Activated naive CD4-positive, alpha-beta T cell treated with anti-CD3 and anti-CD28 coated beads, Interleukin-2, amount 10 ng/mL, durations not matched to agents 7 days and 5 days (primary cell): ENCODE measurements at regions not wholly inside any gene's neighbourhood (a gene's known extent, or its start where the extent isn't known, plus 50 kb on each side); places are given as distances from the start of the nearest gene placed in this dataset.

Experiments
- CTCF ChIA-PET: fragments of 350-600 bp; sonication (Branson Sonifier 250); formaldehyde crosslinking; loops from one replicate; lab custom pipeline; 2021; ENCODE audit warnings: antibody characterized with exemption; lab: Charles Lee
- DNase-seq: peaks from one replicate; pipeline ENCODE4 v3.0.0-alpha.2; 2020
- H3K27ac Mint-ChIP-seq: one replicate; pipeline ENCODE4 v1.8.0; 2021; ENCODE audit warnings: mild to moderate bottlenecking, moderate library complexity, mixed read lengths
- H3K27me3 Mint-ChIP-seq: one replicate; pipeline ENCODE4 v1.8.0; 2021; ENCODE audit warnings: mild to moderate bottlenecking, mixed read lengths
- H3K36me3 Mint-ChIP-seq: one replicate; pipeline ENCODE4 v1.8.0; 2021; ENCODE audit warnings: mixed read lengths
- H3K4me1 Mint-ChIP-seq: one replicate; pipeline ENCODE4 v1.8.0; 2021; ENCODE audit warnings: mixed read lengths
- H3K4me3 Mint-ChIP-seq: one replicate; pipeline ENCODE4 v1.8.0; 2021; ENCODE audit warnings: mild to moderate bottlenecking, moderate library complexity, mixed read lengths
- H3K9me3 Mint-ChIP-seq: one replicate; pipeline ENCODE4 v1.8.0; 2021; ENCODE audit warnings: mixed read lengths

- Mint-ChIP-seq H3K27ac (no peak overlapping the region), H3K4me3 (no peak overlapping the region), H3K27me3 (no peaks in the 10 kb centered on the region), H3K9me3 (no peaks in the 10 kb centered on the region), H3K36me3 (no peaks in the 10 kb centered on the region), H3K4me1 (no peaks in the 10 kb centered on the region)
- DNase-seq, result no peak
- CTCF ChIA-PET, result no interaction called here
These were observed 179.1 kb downstream of the KITLG start for GRCh38 chr12:88401155-88401554.

GRCh38 chr12:88406905-88407304, 173.4 kb downstream of the KITLG start:
- DNase-seq, result no peak
- H3K4me1 Mint-ChIP-seq, result no peaks in the 10 kb centered on the region
- no peaks in the 10 kb centered on the region for H3K27me3 Mint-ChIP-seq
- H3K27ac Mint-ChIP-seq, result no peak overlapping the region
- H3K4me3 Mint-ChIP-seq, result no peak overlapping the region
- CTCF ChIA-PET, result no interaction called here
- no peaks in the 10 kb centered on the region for H3K9me3 Mint-ChIP-seq
- H3K36me3 Mint-ChIP-seq, result no peaks in the 10 kb centered on the region

- H3K27ac Mint-ChIP-seq, result no peak overlapping the region
- no peak overlapping the region for H3K4me3 Mint-ChIP-seq
- H3K36me3 Mint-ChIP-seq, result no peaks in the 10 kb centered on the region
- H3K9me3 Mint-ChIP-seq, result no peaks in the 10 kb centered on the region
- CTCF ChIA-PET, result no interaction called here
- H3K27me3 Mint-ChIP-seq, result no peaks in the 10 kb centered on the region
- no peaks in the 10 kb centered on the region for H3K4me1 Mint-ChIP-seq
- no peak for DNase-seq
These were observed 171.4 kb downstream of the KITLG start for GRCh38 chr12:88408823-88409222.

GRCh38 chr12:88409257-88409656, 171.0 kb downstream of the KITLG start:
- CTCF ChIA-PET, result no interaction called here
- H3K4me3 Mint-ChIP-seq, result no peak overlapping the region
- no peaks in the 10 kb centered on the region for H3K9me3 Mint-ChIP-seq
- no peaks in the 10 kb centered on the region for H3K36me3 Mint-ChIP-seq
- H3K4me1 Mint-ChIP-seq, result no peaks in the 10 kb centered on the region
- H3K27ac Mint-ChIP-seq, result no peak overlapping the region
- DNase-seq, result no peak
- H3K27me3 Mint-ChIP-seq, result no peaks in the 10 kb centered on the region

- DNase-seq, result no peak
- CTCF ChIA-PET, result no interaction called here
- Mint-ChIP-seq H3K27me3 (no peaks in the 10 kb centered on the region), H3K36me3 (no peaks in the 10 kb centered on the region), H3K9me3 (no peaks in the 10 kb centered on the region), H3K4me1 (no peaks in the 10 kb centered on the region), H3K27ac (no peak overlapping the region), H3K4me3 (no peak overlapping the region)
These were observed 168.6 kb downstream of the KITLG start for GRCh38 chr12:88411689-88412088.

- H3K36me3 Mint-ChIP-seq, result no peaks in the 10 kb centered on the region
- CTCF ChIA-PET, result no interaction called here
- H3K27ac Mint-ChIP-seq, result no peak overlapping the region
- H3K9me3 Mint-ChIP-seq, result no peaks in the 10 kb centered on the region
- no peak for DNase-seq
- no peaks in the 10 kb centered on the region for H3K27me3 Mint-ChIP-seq
- H3K4me1 Mint-ChIP-seq, result no peaks in the 10 kb centered on the region
- H3K4me3 Mint-ChIP-seq, result no peak overlapping the region
These were observed 166.6 kb downstream of the KITLG start for GRCh38 chr12:88413646-88414045.

- no peak overlapping the region for H3K4me3 Mint-ChIP-seq
- H3K9me3 Mint-ChIP-seq, result no peaks in the 10 kb centered on the region
- no peaks in the 10 kb centered on the region for H3K27me3 Mint-ChIP-seq
- CTCF ChIA-PET, result no interaction called here
- H3K4me1 Mint-ChIP-seq, result no peaks in the 10 kb centered on the region
- no peaks in the 10 kb centered on the region for H3K36me3 Mint-ChIP-seq
- no peak overlapping the region for H3K27ac Mint-ChIP-seq
- DNase-seq, result no peak
These were observed 164.1 kb downstream of the KITLG start for GRCh38 chr12:88416155-88416554.

- H3K4me3 Mint-ChIP-seq, result no peak overlapping the region
- H3K27ac Mint-ChIP-seq, result no peak overlapping the region
- no peaks in the 10 kb centered on the region for H3K27me3 Mint-ChIP-seq
- no peaks in the 10 kb centered on the region for H3K4me1 Mint-ChIP-seq
- no peaks in the 10 kb centered on the region for H3K36me3 Mint-ChIP-seq
- no peaks in the 10 kb centered on the region for H3K9me3 Mint-ChIP-seq
- CTCF ChIA-PET, result no interaction called here
- DNase-seq, result no peak
These were observed 163.5 kb downstream of the KITLG start for GRCh38 chr12:88416786-88417185.

GRCh38 chr12:88417531-88417930, 162.7 kb downstream of the KITLG start:
- no peak overlapping the region for H3K27ac Mint-ChIP-seq
- no peaks in the 10 kb centered on the region for H3K36me3 Mint-ChIP-seq
- no peaks in the 10 kb centered on the region for H3K9me3 Mint-ChIP-seq
- DNase-seq, result no peak
- no peak overlapping the region for H3K4me3 Mint-ChIP-seq
- no peaks in the 10 kb centered on the region for H3K4me1 Mint-ChIP-seq
- CTCF ChIA-PET, result no interaction called here
- no peaks in the 10 kb centered on the region for H3K27me3 Mint-ChIP-seq

- Mint-ChIP-seq H3K4me1 (no peaks in the 10 kb centered on the region), H3K4me3 (no peak overlapping the region)
These were observed 161.3 kb downstream of the KITLG start for GRCh38 chr12:88418856-88419497.

GRCh38 chr12:88419794-88420193, 160.5 kb downstream of the KITLG start:
- Mint-ChIP-seq H3K4me1 (no peaks in the 10 kb centered on the region), H3K9me3 (no peaks in the 10 kb centered on the region), H3K36me3 (no peaks in the 10 kb centered on the region), H3K27ac (no peak overlapping the region), H3K27me3 (no peaks in the 10 kb centered on the region), H3K4me3 (no peak overlapping the region)
- CTCF ChIA-PET, result no interaction called here
- DNase-seq, result no peak

More at GRCh38 chr12:88418856-88419497, 161.3 kb downstream of the KITLG start:
- Mint-ChIP-seq H3K9me3 (no peaks in the 10 kb centered on the region), H3K36me3 (no peaks in the 10 kb centered on the region), H3K27me3 (no peaks in the 10 kb centered on the region), H3K27ac (no peak overlapping the region)
- no peak for DNase-seq
- CTCF ChIA-PET, result no interaction called here

- H3K27me3 Mint-ChIP-seq, result no peaks in the 10 kb centered on the region
- H3K36me3 Mint-ChIP-seq, result no peaks in the 10 kb centered on the region
- no peaks in the 10 kb centered on the region for H3K4me1 Mint-ChIP-seq
- H3K9me3 Mint-ChIP-seq, result no peaks in the 10 kb centered on the region
- CTCF ChIA-PET, result no interaction called here
- no peak overlapping the region for H3K4me3 Mint-ChIP-seq
- H3K27ac Mint-ChIP-seq, result no peak overlapping the region
- no peak for DNase-seq
These were observed 159.8 kb downstream of the KITLG start for GRCh38 chr12:88420457-88420856.

GRCh38 chr12:88424791-88425730, 155.2 kb downstream of the KITLG start:
- CTCF ChIA-PET, result no interaction called here
- no peaks in the 10 kb centered on the region for H3K9me3 Mint-ChIP-seq
- no peak for DNase-seq
- H3K4me3 Mint-ChIP-seq, result no peak overlapping the region
- no peaks in the 10 kb centered on the region for H3K4me1 Mint-ChIP-seq
- no peaks in the 10 kb centered on the region for H3K36me3 Mint-ChIP-seq
- H3K27ac Mint-ChIP-seq, result no peak overlapping the region
- H3K27me3 Mint-ChIP-seq, result no peaks in the 10 kb centered on the region

GRCh38 chr12:88428350-88428749, 151.9 kb downstream of the KITLG start:
- Mint-ChIP-seq H3K36me3 (no peaks in the 10 kb centered on the region), H3K27ac (no peak overlapping the region), H3K9me3 (no peaks in the 10 kb centered on the region), H3K27me3 (no peaks in the 10 kb centered on the region), H3K4me3 (no peak overlapping the region), H3K4me1 (no peaks in the 10 kb centered on the region)
- CTCF ChIA-PET, result no interaction called here
- no peak for DNase-seq

GRCh38 chr12:88431246-88431645, 149.0 kb downstream of the KITLG start:
- no peaks in the 10 kb centered on the region for H3K27me3 Mint-ChIP-seq
- H3K4me3 Mint-ChIP-seq, result no peak overlapping the region
- DNase-seq, result no peak
- H3K36me3 Mint-ChIP-seq, result no peaks in the 10 kb centered on the region
- H3K4me1 Mint-ChIP-seq, result no peaks in the 10 kb centered on the region
- H3K9me3 Mint-ChIP-seq, result no peaks in the 10 kb centered on the region
- no peak overlapping the region for H3K27ac Mint-ChIP-seq
- CTCF ChIA-PET, result no interaction called here
